ENCODE measurements at regions not wholly inside any gene's neighbourhood (a gene's known extent, or its start where the extent isn't known, plus 50 kb on each side); places are given as distances from the start of the nearest gene placed in this dataset.
"Not testable (repeated sequence)": the region's sequence is repeated elsewhere in the genome, so short reads cannot be mapped to it uniquely, and the experiment has no call there.

- not testable (repeated sequence) for ATAC-seq
Measured at GRCh38 chr2:167558272-167558991, 670.2 kb downstream of the XIRP2 start.

- no peak for ATAC-seq
Measured at GRCh38 chr2:167555098-167555720, 666.9 kb downstream of the XIRP2 start.

GRCh38 chr2:167553635-167554034 is 665.4 kb downstream of the XIRP2 start:
- no peak for TF ChIP-seq ZNF565 (CRISPR knock-in tag; conservative IDR thresholded peaks at IDR 0.05; ENCODE audit: low read depth)
- ATAC-seq = no peak

More at GRCh38 chr2:167555098-167555720, 666.9 kb downstream of the XIRP2 start:
- TF ChIP-seq PATZ1 (CRISPR knock-in tag; IDR thresholded peaks at IDR 0.05; ENCODE audit: borderline replicate concordance) (no peak), POU6F1 (CRISPR knock-in tag; IDR thresholded peaks at IDR 0.05; ENCODE audit: borderline replicate concordance, low read depth) (no peak), OSR1 (CRISPR knock-in tag; IDR thresholded peaks at IDR 0.05) (no peak), PPARA (CRISPR knock-in tag; IDR thresholded peaks at IDR 0.05; ENCODE audit: borderline replicate concordance) (no peak), ESRRG (CRISPR knock-in tag; IDR thresholded peaks at IDR 0.05) (no peak), ISL1 (CRISPR knock-in tag; IDR thresholded peaks at IDR 0.05) (no peak), CSRNP3 (CRISPR knock-in tag; IDR thresholded peaks at IDR 0.05) (no peak), ZNF565 (CRISPR knock-in tag; conservative IDR thresholded peaks at IDR 0.05; ENCODE audit: low read depth) (no peak), ZFP30 (CRISPR knock-in tag; IDR thresholded peaks at IDR 0.05) (no peak)

- TF ChIP-seq CSDC2 (CRISPR knock-in tag; IDR thresholded peaks at IDR 0.05) (no peak), ZC3H10 (CRISPR knock-in tag; IDR thresholded peaks at IDR 0.05) (no peak), ARNTL (CRISPR knock-in tag; IDR thresholded peaks at IDR 0.05; ENCODE audit: borderline replicate concordance, low read depth) (no peak), SNAI2 (CRISPR knock-in tag; IDR thresholded peaks at IDR 0.05) (no peak), CSRNP3 (CRISPR knock-in tag; IDR thresholded peaks at IDR 0.05) (no peak), ESRRG (CRISPR knock-in tag; IDR thresholded peaks at IDR 0.05) (no peak), POU6F1 (CRISPR knock-in tag; IDR thresholded peaks at IDR 0.05; ENCODE audit: borderline replicate concordance, low read depth) (no peak)
Measured at GRCh38 chr2:167551416-167551815, 663.1 kb downstream of the XIRP2 start.

GRCh38 chr2:167550448-167550847 is 662.2 kb downstream of the XIRP2 start:
- peak; percentile 82 for ATAC-seq
- no peak for TF ChIP-seq RARB (CRISPR knock-in tag; IDR thresholded peaks at IDR 0.05)
- no peak for TF ChIP-seq PATZ1 (CRISPR knock-in tag; IDR thresholded peaks at IDR 0.05; ENCODE audit: borderline replicate concordance)
- no peak for TF ChIP-seq GLIS3 (CRISPR knock-in tag; IDR thresholded peaks at IDR 0.05)
- no peak for TF ChIP-seq CSDC2 (CRISPR knock-in tag; IDR thresholded peaks at IDR 0.05)
- TF ChIP-seq ISL1 (CRISPR knock-in tag; IDR thresholded peaks at IDR 0.05) = no peak
- TF ChIP-seq ESRRG (CRISPR knock-in tag; IDR thresholded peaks at IDR 0.05) = no peak
- no peak for TF ChIP-seq ZC3H10 (CRISPR knock-in tag; IDR thresholded peaks at IDR 0.05)
- no peak for TF ChIP-seq OSR1 (CRISPR knock-in tag; IDR thresholded peaks at IDR 0.05)
- TF ChIP-seq ARNTL (CRISPR knock-in tag; IDR thresholded peaks at IDR 0.05; ENCODE audit: borderline replicate concordance, low read depth) = no peak
- no peak for TF ChIP-seq CSRNP3 (CRISPR knock-in tag; IDR thresholded peaks at IDR 0.05)
- TF ChIP-seq TCF4 (CRISPR knock-in tag; IDR thresholded peaks at IDR 0.05; ENCODE audit: borderline replicate concordance) = no peak
- no peak for TF ChIP-seq ZNF70 (CRISPR knock-in tag; IDR thresholded peaks at IDR 0.05)
- no peak for TF ChIP-seq ZFP30 (CRISPR knock-in tag; IDR thresholded peaks at IDR 0.05)
- no peak for TF ChIP-seq CREB5 (CRISPR knock-in tag; IDR thresholded peaks at IDR 0.05; ENCODE audit: low read depth)
- TF ChIP-seq PPARA (CRISPR knock-in tag; IDR thresholded peaks at IDR 0.05; ENCODE audit: borderline replicate concordance) = no peak

More at GRCh38 chr2:167551416-167551815, 663.1 kb downstream of the XIRP2 start:
- no peak; the same call in 2 of the 3 replicates for ATAC-seq

Measured in SK-N-SH treated with all-trans-retinoic acid at 6 μM for 48 hours (cell line).